ENCODE measurements at regions not wholly inside any gene's neighbourhood (a gene's known extent, or its start where the extent isn't known, plus 50 kb on each side); places are given as distances from the start of the nearest gene placed in this dataset.
"Not testable (repeated sequence)": the region's sequence is repeated elsewhere in the genome, so short reads cannot be mapped to it uniquely, and the experiment has no call there.

GRCh38 chr4:4047202-4047601, 179.5 kb downstream of the OTOP1 start:
- TF ChIP-seq CTCF (IDR thresholded peaks at IDR 0.05; ENCODE audit: low read depth, low read length); EZH2phosphoT487 (IDR thresholded peaks at IDR 0.05; ENCODE audit: low read depth): not testable (repeated sequence)

Measured in OCI-LY3 (cell line).